T-cell (primary cell): ENCODE measurements at regions not wholly inside any gene's neighbourhood (a gene's known extent, or its start where the extent isn't known, plus 50 kb on each side); places are given as distances from the start of the nearest gene placed in this dataset.

Experiments used
- ATAC-seq, 4 experiments: fragments of 200-7000 bp in 3 of 4; fragments of 150-1000 bp in 1 of 4; cut with Tn5 transposase; replicated peaks in 1 of 4; 1 replicate in 3 of 4; 2 replicates in 1 of 4; pipeline ENCODE4 v1.10.0; 2021; ENCODE audit warnings: moderate library complexity in 3 of 4, mild to moderate bottlenecking in 2 of 4, moderate number of reproducible peaks in 1 of 4
- CTCF ChIA-PET, 2 donors: fragments of 300-600 bp; sonication (Branson Sonifier 250); formaldehyde crosslinking; loops; one replicate each; lab custom pipeline; 2022; ENCODE audit warnings: antibody characterized with exemption in 2 of 2; lab: Charles Lee
- POLR2A ChIA-PET, 2 donors: fragments of 300-600 bp; sonication (Branson Sonifier 250); formaldehyde crosslinking; loops; one replicate each; lab custom pipeline; 2022; ENCODE audit warnings: antibody characterized with exemption in 2 of 2; lab: Charles Lee
- DNase-seq, 35 experiments: peaks; one replicate each; pipeline versions ENCODE4 v3.0.0 to v3.0.0-alpha.2; 2013 to 2023
- H3K27ac ChIP-seq: one replicate; pipeline ENCODE4 v1.5.1; 2013; ENCODE audit warnings: low read length
- H3K27me3 ChIP-seq, 2 experiments: replicated peaks in 1 of 2; 1 replicate in 1 of 2; 2 replicates in 1 of 2; pipeline versions ENCODE4 v1.6.1 to v1.7.0; 2013; ENCODE audit warnings: low read length in 1 of 2, mixed read lengths in 1 of 2; ENCODE audit not compliant: control insufficient read depth in 2 of 2, insufficient read depth in 2 of 2; ENCODE audit errors: extremely low read depth in 1 of 2
- H3K36me3 ChIP-seq, 2 donors: 1 replicate in 1 of 2; 2 replicates in 1 of 2; pipeline versions ENCODE4 v1.6.1 to v1.7.0; 2013; ENCODE audit warnings: low read length in 1 of 2; ENCODE audit not compliant: control insufficient read depth in 2 of 2, insufficient read depth in 1 of 2; ENCODE audit errors: extremely low read depth in 1 of 2
- H3K4me1 ChIP-seq, 2 experiments: 1 replicate in 1 of 2; 2 replicates in 1 of 2; pipeline versions ENCODE4 v1.6.1 to v1.7.0; 2013; ENCODE audit warnings: low read length in 2 of 2, mixed read lengths in 1 of 2; ENCODE audit not compliant: insufficient read depth in 2 of 2, control insufficient read depth in 1 of 2; ENCODE audit errors: extremely low read depth in 1 of 2
- H3K4me3 ChIP-seq, 2 donors: 1 replicate in 1 of 2; 2 replicates in 1 of 2; pipeline versions ENCODE4 v1.5.1 to v1.7.0; 2013; ENCODE audit warnings: mild to moderate bottlenecking in 2 of 2, low read length in 1 of 2, moderate library complexity in 1 of 2; ENCODE audit not compliant: control insufficient read depth in 1 of 2; ENCODE audit errors: extremely low read depth in 1 of 2
- H3K9me3 ChIP-seq: 2 replicates; pipeline ENCODE4 v1.7.0; 2013
- H3K27ac Mint-ChIP-seq, 2 donors: one replicate each; pipeline ENCODE4 v1.8.0; 2020 to 2021; ENCODE audit warnings: mild to moderate bottlenecking in 2 of 2, mixed read lengths in 2 of 2
- H3K27me3 Mint-ChIP-seq, 2 donors: one replicate each; pipeline ENCODE4 v1.8.0; 2021 to 2022; ENCODE audit warnings: mixed read lengths in 2 of 2
- H3K36me3 Mint-ChIP-seq: one replicate; pipeline ENCODE4 v1.8.0; 2021; ENCODE audit warnings: mixed read lengths
- H3K4me1 Mint-ChIP-seq, 3 donors: one replicate each; pipeline ENCODE4 v1.8.0; 2020 to 2022; ENCODE audit warnings: mixed read lengths in 3 of 3, mild to moderate bottlenecking in 1 of 3
- H3K4me3 Mint-ChIP-seq, 3 donors: one replicate each; pipeline ENCODE4 v1.8.0; 2020 to 2022; ENCODE audit warnings: mild to moderate bottlenecking in 3 of 3, mixed read lengths in 3 of 3, moderate library complexity in 3 of 3
- H3K9me3 Mint-ChIP-seq, 3 donors: one replicate each; pipeline ENCODE4 v1.8.0; 2020 to 2022; ENCODE audit warnings: mixed read lengths in 3 of 3
- WGBS: methylation state at CpG from one replicate; pipeline ENCODE4 v1.1.5; 2013; ENCODE audit warnings: missing lambda C conversion rate; ENCODE audit not compliant: insufficient coverage; 5-methylcytosine and 5-hydroxymethylcytosine counted together

GRCh38 chr10:128741180-128741579 is 615.0 kb upstream of the MKI67 start:
- no peaks in the 10 kb centered on the region for H3K36me3 Mint-ChIP-seq
- no peak overlapping the region for H3K4me3 Mint-ChIP-seq
- POLR2A ChIA-PET, result no interaction called here
- no peaks in the 10 kb centered on the region for H3K4me1 Mint-ChIP-seq
- CTCF ChIA-PET, result interaction anchor here in 1 of 2 donors (0.6 kb wide), 2 partner anchors 10 to 50 kb away, joined by 3 to 4 read pairs; no protein-coding TSS in a partner anchor
- no peaks in the 10 kb centered on the region for H3K9me3 ChIP-seq
- H3K27me3 Mint-ChIP-seq, result peaks cover 0 to 13% of the 10 kb centered on the region in 2 donors
- H3K9me3 Mint-ChIP-seq, result no peaks in the 10 kb centered on the region
- no peak overlapping the region for H3K27ac Mint-ChIP-seq
- no peaks in the 10 kb centered on the region for H3K36me3 ChIP-seq
- H3K27me3 ChIP-seq, result peaks cover 3 to 7% of the 10 kb centered on the region in 2 experiments
- H3K4me3 ChIP-seq, result no peak overlapping the region
- DNase-seq, result no peak
- H3K27ac ChIP-seq, result no peak overlapping the region
- 75% methylated on average over 1 of the region's 4 CpGs for WGBS
- ATAC-seq, result no peak
- no peaks in the 10 kb centered on the region for H3K4me1 ChIP-seq

GRCh38 chr10:128741680-128742079 is 615.5 kb upstream of the MKI67 start:
- ATAC-seq (no peak), DNase-seq (no peak)
- POLR2A ChIA-PET, result no interaction called here
- H3K4me1 Mint-ChIP-seq, result no peaks in the 10 kb centered on the region
- no peaks in the 10 kb centered on the region for H3K9me3 Mint-ChIP-seq
- CTCF ChIA-PET, result interaction anchor here in 1 of 2 donors (0.6 kb wide), 1 partner anchor 51 kb away, joined by 4 read pairs; no protein-coding TSS in a partner anchor
- Histone ChIP-seq H3K36me3 (no peaks in the 10 kb centered on the region), H3K4me3 (no peak overlapping the region), H3K27ac (no peak overlapping the region), H3K27me3 (peaks cover 3 to 7% of the 10 kb centered on the region in 2 experiments), H3K4me1 (no peaks in the 10 kb centered on the region), H3K9me3 (no peaks in the 10 kb centered on the region)
- no peaks in the 10 kb centered on the region for H3K36me3 Mint-ChIP-seq
- no peak overlapping the region for H3K4me3 Mint-ChIP-seq
- peaks cover 0 to 13% of the 10 kb centered on the region in 2 donors for H3K27me3 Mint-ChIP-seq
- no peak overlapping the region for H3K27ac Mint-ChIP-seq
- WGBS, result no CpG with 5 or more reads among the region's 5 CpGs

GRCh38 chr10:128744092-128744491 is 617.9 kb upstream of the MKI67 start:
- no peak overlapping the region for H3K27ac Mint-ChIP-seq
- H3K4me1 ChIP-seq, result no peaks in the 10 kb centered on the region
- CTCF ChIA-PET, result no interaction called here

GRCh38 chr10:128744811-128745305 is 618.6 kb upstream of the MKI67 start:
- H3K36me3 Mint-ChIP-seq, result no peaks in the 10 kb centered on the region
- no peaks in the 10 kb centered on the region for H3K9me3 Mint-ChIP-seq
- no CpG with 5 or more reads among the region's 1 CpG for WGBS
- no peak overlapping the region for H3K4me3 Mint-ChIP-seq
- Histone ChIP-seq H3K27me3 (peaks cover 3% of the 10 kb centered on the region in 2 experiments), H3K4me1 (no peaks in the 10 kb centered on the region), H3K36me3 (no peaks in the 10 kb centered on the region), H3K4me3 (no peak overlapping the region), H3K27ac (no peak overlapping the region), H3K9me3 (no peaks in the 10 kb centered on the region)
- H3K27ac Mint-ChIP-seq, result no peak overlapping the region
- peaks cover 0 to 13% of the 10 kb centered on the region in 2 donors for H3K27me3 Mint-ChIP-seq
- ChIA-PET CTCF (no interaction called here), POLR2A (no interaction called here)
- DNase-seq (no peak), ATAC-seq (no peak)
- H3K4me1 Mint-ChIP-seq, result no peaks in the 10 kb centered on the region

More at GRCh38 chr10:128744092-128744491, 617.9 kb upstream of the MKI67 start:
- Histone ChIP-seq H3K27me3 (peaks cover 3 to 7% of the 10 kb centered on the region in 2 experiments), H3K4me3 (no peak overlapping the region), H3K36me3 (no peaks in the 10 kb centered on the region), H3K9me3 (no peaks in the 10 kb centered on the region), H3K27ac (no peak overlapping the region)
- no peak overlapping the region for H3K4me3 Mint-ChIP-seq
- 100% methylated on average over 1 of the region's 1 CpG for WGBS
- no peaks in the 10 kb centered on the region for H3K36me3 Mint-ChIP-seq
- ATAC-seq (no peak), DNase-seq (no peak)
- peaks cover 0 to 13% of the 10 kb centered on the region in 2 donors for H3K27me3 Mint-ChIP-seq
- H3K4me1 Mint-ChIP-seq, result no peaks in the 10 kb centered on the region
- H3K9me3 Mint-ChIP-seq, result no peaks in the 10 kb centered on the region
- POLR2A ChIA-PET, result no interaction called here

GRCh38 chr10:128747582-128748346 is 621.5 kb upstream of the MKI67 start:
- ChIA-PET POLR2A (no interaction called here), CTCF (interaction anchor here in 1 of 2 donors (0.6 kb wide), 1 partner anchor 198 kb away, joined by 5 read pairs; no protein-coding TSS in a partner anchor)
- no peaks in the 10 kb centered on the region for H3K4me1 ChIP-seq
- no peak overlapping the region for H3K27ac Mint-ChIP-seq
- no peak for DNase-seq
- no peaks in the 10 kb centered on the region for H3K9me3 ChIP-seq
- H3K36me3 Mint-ChIP-seq, result no peaks in the 10 kb centered on the region
- no peak overlapping the region for H3K4me3 Mint-ChIP-seq
- peaks cover 0 to 6% of the 10 kb centered on the region in 2 donors for H3K27me3 Mint-ChIP-seq
- H3K27ac ChIP-seq, result no peak overlapping the region
- H3K4me1 Mint-ChIP-seq, result no peaks in the 10 kb centered on the region
- no peak for ATAC-seq
- no peak overlapping the region for H3K4me3 ChIP-seq
- H3K9me3 Mint-ChIP-seq, result peaks cover 0 to 3% (median 2%) of the 10 kb centered on the region in 3 donors
- peaks cover 0 to 5% of the 10 kb centered on the region in 2 experiments for H3K27me3 ChIP-seq
- WGBS, result 77% methylated on average over 12 of the region's 22 CpGs
- no peaks in the 10 kb centered on the region for H3K36me3 ChIP-seq

- no peak overlapping the region for H3K27ac Mint-ChIP-seq
- H3K9me3 Mint-ChIP-seq, result peaks cover 0 to 3% (median 2%) of the 10 kb centered on the region in 3 donors
- H3K27ac ChIP-seq, result no peak overlapping the region
- CTCF ChIA-PET, result no interaction called here
- no peak overlapping the region for H3K4me3 Mint-ChIP-seq
- H3K4me3 ChIP-seq, result no peak overlapping the region
- no peaks in the 10 kb centered on the region for H3K9me3 ChIP-seq
- no peak for ATAC-seq
- peaks cover 0 to 2% of the 10 kb centered on the region in 2 experiments for H3K27me3 ChIP-seq
- no peaks in the 10 kb centered on the region for H3K4me1 Mint-ChIP-seq
- no peak for DNase-seq
- WGBS, result 79% methylated on average over 4 of the region's 7 CpGs
- POLR2A ChIA-PET, result interaction anchor here in 1 of 2 donors (0.6 kb wide), 1 partner anchor 283 kb away, joined by 4 read pairs; no protein-coding TSS in a partner anchor
- peaks cover 0 to 2% of the 10 kb centered on the region in 2 donors for H3K27me3 Mint-ChIP-seq
- H3K4me1 ChIP-seq, result no peaks in the 10 kb centered on the region
- no peaks in the 10 kb centered on the region for H3K36me3 ChIP-seq
- H3K36me3 Mint-ChIP-seq, result no peaks in the 10 kb centered on the region
Measured at GRCh38 chr10:128751284-128751683, 625.1 kb upstream of the MKI67 start.
